ENCODE measurements at regions not wholly inside any gene's neighbourhood (a gene's known extent, or its start where the extent isn't known, plus 50 kb on each side); places are given as distances from the start of the nearest gene placed in this dataset.

GRCh38 chr10:24086296-24087086 is 122.4 kb upstream of the KIAA1217 start:
- TF ChIP-seq CTCF (conservative IDR thresholded peaks at IDR 0.05 in 1 of 2, IDR thresholded peaks at IDR 0.05 in 1 of 2; ENCODE audit: low read depth in 1 of 2, low read length in 2 of 2) (no peak), EZH2 (IDR thresholded peaks at IDR 0.05; ENCODE audit: low read length, missing control alignments) (no peak)
